Progenitor cell of endocrine pancreas (in vitro differentiated cells): ENCODE measurements at regions not wholly inside any gene's neighbourhood (a gene's known extent, or its start where the extent isn't known, plus 50 kb on each side); places are given as distances from the start of the nearest gene placed in this dataset.

Experiments used
- DNase-seq: peaks from one replicate; pipeline ENCODE4 v3.0.0; 2021; ENCODE audit warnings: low spot score; ENCODE audit not compliant: unreplicated experiment
- H3K27ac Mint-ChIP-seq: 2 replicates; pipeline ENCODE4 v1.8.0; 2021; ENCODE audit warnings: mild to moderate bottlenecking, moderate library complexity, mixed read lengths
- H3K27me3 Mint-ChIP-seq: 2 replicates; pipeline ENCODE4 v1.8.0; 2021; ENCODE audit warnings: mixed read lengths
- H3K36me3 Mint-ChIP-seq: 2 replicates; pipeline ENCODE4 v1.8.0; 2022; ENCODE audit warnings: mixed read lengths; ENCODE audit not compliant: insufficient read depth
- H3K4me1 Mint-ChIP-seq: 2 replicates; pipeline ENCODE4 v1.8.0; 2021; ENCODE audit warnings: low read depth, mixed read lengths
- H3K4me3 Mint-ChIP-seq: 2 replicates; pipeline ENCODE4 v1.8.0; 2021; ENCODE audit warnings: low read depth, mild to moderate bottlenecking, moderate library complexity, mixed read lengths
- H3K9me3 Mint-ChIP-seq: 2 replicates; pipeline ENCODE4 v1.8.0; 2021; ENCODE audit warnings: low read depth, mixed read lengths
- TF ChIP-seq, protein P1 (sequence below): fragments of 200-600 bp; sonication (generic); IDR thresholded peaks from one replicate; pipeline ENCODE4 v1.5.0; 2021; ENCODE audit warnings: antibody characterized with exemption, mild to moderate bottlenecking; ENCODE audit not compliant: unreplicated experiment

DNA sequence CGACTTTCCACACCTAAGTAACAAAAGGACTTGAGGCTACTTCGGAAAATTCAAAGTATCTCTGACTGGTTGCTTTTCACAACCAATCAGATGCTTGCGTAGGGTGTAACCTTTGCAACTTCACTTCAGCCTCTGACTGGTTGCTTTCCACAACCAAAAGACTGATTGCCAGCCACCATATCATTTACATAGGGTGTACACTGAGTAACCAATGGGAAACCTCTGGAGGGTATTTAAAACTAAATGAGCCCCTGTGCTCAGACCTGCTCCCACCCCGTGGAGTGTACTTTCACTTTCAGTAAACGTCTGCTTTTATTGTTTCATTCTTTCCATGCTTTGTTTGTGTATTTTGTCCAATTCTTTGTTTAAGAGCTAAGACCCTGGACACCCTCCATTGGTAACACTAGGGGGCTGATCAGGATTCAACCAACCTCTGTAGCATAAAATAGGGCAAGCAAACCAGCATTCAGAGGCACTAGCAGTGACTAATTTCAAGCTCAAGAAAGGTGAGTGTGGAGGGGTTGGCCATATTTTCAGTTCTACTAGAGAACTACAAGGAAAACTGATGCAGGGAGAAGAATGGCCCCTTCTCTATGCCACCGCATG is 390.8 kb downstream of the POM121L12 start:
- Mint-ChIP-seq H3K4me3 (no peak overlapping the region), H3K4me1 (no peaks in the 10 kb centered on the region), H3K27ac (no peak overlapping the region), H3K9me3 (peaks cover 3% of the 10 kb centered on the region), H3K27me3 (no peaks in the 10 kb centered on the region), H3K36me3 (peaks cover 2% of the 10 kb centered on the region)
- TF ChIP-seq, protein P1, sequence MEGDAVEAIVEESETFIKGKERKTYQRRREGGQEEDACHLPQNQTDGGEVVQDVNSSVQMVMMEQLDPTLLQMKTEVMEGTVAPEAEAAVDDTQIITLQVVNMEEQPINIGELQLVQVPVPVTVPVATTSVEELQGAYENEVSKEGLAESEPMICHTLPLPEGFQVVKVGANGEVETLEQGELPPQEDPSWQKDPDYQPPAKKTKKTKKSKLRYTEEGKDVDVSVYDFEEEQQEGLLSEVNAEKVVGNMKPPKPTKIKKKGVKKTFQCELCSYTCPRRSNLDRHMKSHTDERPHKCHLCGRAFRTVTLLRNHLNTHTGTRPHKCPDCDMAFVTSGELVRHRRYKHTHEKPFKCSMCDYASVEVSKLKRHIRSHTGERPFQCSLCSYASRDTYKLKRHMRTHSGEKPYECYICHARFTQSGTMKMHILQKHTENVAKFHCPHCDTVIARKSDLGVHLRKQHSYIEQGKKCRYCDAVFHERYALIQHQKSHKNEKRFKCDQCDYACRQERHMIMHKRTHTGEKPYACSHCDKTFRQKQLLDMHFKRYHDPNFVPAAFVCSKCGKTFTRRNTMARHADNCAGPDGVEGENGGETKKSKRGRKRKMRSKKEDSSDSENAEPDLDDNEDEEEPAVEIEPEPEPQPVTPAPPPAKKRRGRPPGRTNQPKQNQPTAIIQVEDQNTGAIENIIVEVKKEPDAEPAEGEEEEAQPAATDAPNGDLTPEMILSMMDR: no peak
- no peak for DNase-seq

GRCh38 chr7:53428045-53428444 is 392.6 kb downstream of the POM121L12 start:
- Mint-ChIP-seq H3K4me1 (no peaks in the 10 kb centered on the region), H3K27me3 (no peaks in the 10 kb centered on the region), H3K4me3 (no peak overlapping the region), H3K36me3 (peaks cover 2% of the 10 kb centered on the region), H3K9me3 (peaks cover 3% of the 10 kb centered on the region), H3K27ac (no peak overlapping the region)
- DNase-seq: no peak
- TF ChIP-seq, protein P1: no peak

DNA sequence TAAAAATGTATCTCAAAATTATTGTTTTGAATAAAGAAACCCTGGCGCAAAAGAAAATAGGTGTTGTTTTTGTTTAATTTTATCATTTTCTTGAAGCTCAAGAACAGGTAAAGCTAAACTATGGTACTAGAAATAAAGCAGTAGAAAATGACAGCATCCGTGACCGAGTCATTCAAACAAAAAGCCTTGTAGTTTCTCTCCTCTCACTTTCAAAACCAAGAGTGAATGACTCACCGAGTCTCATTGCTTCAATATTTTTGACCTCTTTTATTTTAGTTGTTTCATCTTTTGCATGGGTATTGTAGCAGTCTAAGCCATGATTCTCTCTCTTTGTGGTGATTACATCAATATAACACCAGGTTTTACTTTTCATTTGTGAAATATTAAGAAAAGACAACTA is 396.5 kb downstream of the POM121L12 start:
- H3K36me3 Mint-ChIP-seq: peaks cover 2% of the 10 kb centered on the region
- no peaks in the 10 kb centered on the region for H3K27me3 Mint-ChIP-seq
- peaks cover 3% of the 10 kb centered on the region for H3K9me3 Mint-ChIP-seq
- TF ChIP-seq, protein P1: no peak
- no peak overlapping the region for H3K27ac Mint-ChIP-seq
- DNase-seq: no peak
- no peak overlapping the region for H3K4me3 Mint-ChIP-seq
- H3K4me1 Mint-ChIP-seq: no peaks in the 10 kb centered on the region

DNA sequence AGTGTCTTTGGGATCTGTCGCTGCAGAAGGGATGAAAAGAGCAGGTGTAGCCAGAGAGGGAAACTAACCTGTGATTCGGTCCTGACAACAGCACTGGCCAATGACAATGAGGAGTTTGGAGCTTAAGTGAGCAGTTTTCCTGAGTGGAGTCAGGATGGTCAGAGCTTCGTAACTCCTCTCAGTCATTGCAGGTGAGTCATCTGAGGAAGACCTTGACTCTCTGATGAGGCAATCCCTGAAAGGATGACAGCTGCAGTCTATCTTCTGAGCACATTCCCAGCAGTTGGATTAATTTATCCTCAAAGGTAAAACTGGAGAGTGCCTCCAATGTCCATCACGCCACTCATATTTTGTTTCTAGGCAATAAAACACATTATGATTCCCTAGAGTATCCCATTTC is 401.9 kb downstream of the POM121L12 start:
- H3K4me1 Mint-ChIP-seq: no peaks in the 10 kb centered on the region
- no peaks in the 10 kb centered on the region for H3K36me3 Mint-ChIP-seq
- no peak overlapping the region for H3K27ac Mint-ChIP-seq
- H3K9me3 Mint-ChIP-seq: no peaks in the 10 kb centered on the region
- TF ChIP-seq, protein P1: no peak
- no peak for DNase-seq
- H3K27me3 Mint-ChIP-seq: no peaks in the 10 kb centered on the region
- H3K4me3 Mint-ChIP-seq: no peak overlapping the region

- TF ChIP-seq, protein P1: no peak
- Mint-ChIP-seq H3K27me3 (no peaks in the 10 kb centered on the region), H3K36me3 (no peaks in the 10 kb centered on the region), H3K27ac (no peak overlapping the region), H3K4me1 (no peaks in the 10 kb centered on the region), H3K9me3 (no peaks in the 10 kb centered on the region), H3K4me3 (no peak overlapping the region)
- DNase-seq: no peak
These were observed 410.7 kb downstream of the POM121L12 start for GRCh38 chr7:53446170-53446569.
